HL-60/S4 treated with phorbol 12-myristate 13-acetate at 8.2 ng/mL for 4 days and 3 days (cell line): ENCODE measurements at regions not wholly inside any gene's neighbourhood (a gene's known extent, or its start where the extent isn't known, plus 50 kb on each side); places are given as distances from the start of the nearest gene placed in this dataset.
"Not testable (repeated sequence)": the region's sequence is repeated elsewhere in the genome, so short reads cannot be mapped to it uniquely, and the experiment has no call there.

Experiments
- in situ Hi-C: fragments of 300-500 bp; cut with MboI; formaldehyde crosslinking; loops from 2 replicates; pipeline ENCODE4 v1.15.0; 2022; ENCODE audit warnings: low sequenced_read_pairs

GRCh38 chr7:29696402-29696801 lies 109.9 kb upstream of the WIPF3 start:
- in situ Hi-C loops = not testable (repeated sequence)

GRCh38 chr7:29699723-29700122 lies 106.6 kb upstream of the WIPF3 start:
- in situ Hi-C loops = not testable (repeated sequence)

GRCh38 chr7:29701540-29701939 lies 104.8 kb upstream of the WIPF3 start:
- in situ Hi-C loops = not testable (repeated sequence)

GRCh38 chr7:29703830-29704229 lies 102.5 kb upstream of the WIPF3 start:
- in situ Hi-C loops = not testable (repeated sequence)

GRCh38 chr7:29709002-29709401 lies 97.3 kb upstream of the WIPF3 start:
- in situ Hi-C loops = not testable (repeated sequence)

GRCh38 chr7:29723127-29723526 lies 83.2 kb upstream of the WIPF3 start:
- in situ Hi-C loops = not testable (repeated sequence)

- in situ Hi-C loops = no loop called here
Observed at GRCh38 chr7:29723599-29723998, 82.7 kb upstream of the WIPF3 start.

- in situ Hi-C loops = not testable (repeated sequence)
Observed at GRCh38 chr7:29729534-29730165, 76.7 kb upstream of the WIPF3 start.

- in situ Hi-C loops = no loop called here
Observed at GRCh38 chr7:29734246-29734731, 72.0 kb upstream of the WIPF3 start.

GRCh38 chr7:29747645-29748245 lies 58.6 kb upstream of the WIPF3 start:
- in situ Hi-C loops = not testable (repeated sequence)

GRCh38 chr7:29748286-29749099 lies 57.8 kb upstream of the WIPF3 start:
- in situ Hi-C loops = no loop called here

GRCh38 chr7:29749701-29750321 lies 56.5 kb upstream of the WIPF3 start:
- in situ Hi-C loops = loop anchor here (25.0 kb wide), 1 partner anchor 312 kb away; no protein-coding TSS in a partner anchor

- in situ Hi-C loops = loop anchor here (25.0 kb wide), 1 partner anchor 312 kb away; no protein-coding TSS in a partner anchor
Observed at GRCh38 chr7:29750373-29750940, 55.9 kb upstream of the WIPF3 start.

GRCh38 chr7:29751012-29751411 lies 55.3 kb upstream of the WIPF3 start:
- in situ Hi-C loops = loop anchor here (25.0 kb wide), 1 partner anchor 311 kb away; no protein-coding TSS in a partner anchor

- in situ Hi-C loops = loop anchor here (25.0 kb wide), 1 partner anchor 307 kb away; no protein-coding TSS in a partner anchor
Observed at GRCh38 chr7:29754874-29755490, 51.3 kb upstream of the WIPF3 start.
